GM12892 (cell line): ENCODE measurements at regions not wholly inside any gene's neighbourhood (a gene's known extent, or its start where the extent isn't known, plus 50 kb on each side); places are given as distances from the start of the nearest gene placed in this dataset.
"Not testable (repeated sequence)": the region's sequence is repeated elsewhere in the genome, so short reads cannot be mapped to it uniquely, and the experiment has no call there.

Experiments
- DNase-seq: peaks from one replicate; pipeline ENCODE4 v3.0.0; 2011; ENCODE audit not compliant: insufficient read length
- FAIRE-seq: peaks from 2 replicates; lab custom pipeline; 2011; peaks lifted over from hg19 to GRCh38; lab: Jason Lieb, UNC

DNA sequence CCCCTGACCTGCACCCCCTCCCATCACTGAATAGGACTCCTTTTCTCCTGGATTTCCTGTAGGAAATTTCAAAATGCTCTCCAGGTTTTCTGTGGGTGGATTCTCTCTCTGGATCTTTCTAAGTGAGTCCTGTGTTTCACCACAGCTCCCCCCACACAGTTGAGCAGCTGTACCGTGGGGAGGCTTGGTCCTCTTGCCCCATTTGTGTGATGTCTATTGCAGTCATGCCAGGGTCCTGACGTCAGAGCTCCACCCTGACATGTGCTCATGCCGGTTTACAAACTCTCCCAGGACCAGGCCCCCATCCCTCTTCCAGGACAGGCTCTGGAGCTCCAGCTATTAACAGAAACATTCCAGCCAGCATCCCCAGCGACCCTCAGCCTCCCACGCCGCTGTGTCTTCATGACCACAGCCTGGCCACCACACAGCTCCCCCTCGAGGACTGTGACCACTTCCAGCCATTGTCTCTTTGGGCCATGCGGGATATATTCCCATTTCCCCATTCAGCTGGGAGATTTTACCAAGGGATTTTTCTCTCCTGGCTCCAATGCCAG lies 185.3 kb downstream of the LMLN start:
- not testable (repeated sequence) for DNase-seq, FAIRE-seq

DNA sequence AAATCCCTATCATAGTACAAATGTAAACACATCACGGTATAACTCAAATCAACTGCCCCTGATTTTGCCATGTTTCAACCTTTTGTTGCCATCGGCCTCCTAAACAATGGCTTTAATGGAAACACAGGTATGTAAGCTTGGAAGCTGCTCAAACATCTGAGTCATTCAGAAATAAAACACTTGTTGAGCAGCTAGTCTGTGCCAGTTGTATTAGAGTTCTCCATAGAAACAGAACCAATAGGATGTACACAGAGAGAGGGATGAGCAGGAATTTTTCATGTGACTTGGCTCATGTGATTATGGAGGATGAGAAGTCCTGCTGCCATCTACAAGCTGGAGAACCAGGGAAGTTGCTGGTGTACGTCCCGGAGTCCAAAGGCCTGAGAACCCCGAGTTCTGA lies 186.1 kb downstream of the LMLN start:
- FAIRE-seq, DNase-seq: not testable (repeated sequence)

DNA sequence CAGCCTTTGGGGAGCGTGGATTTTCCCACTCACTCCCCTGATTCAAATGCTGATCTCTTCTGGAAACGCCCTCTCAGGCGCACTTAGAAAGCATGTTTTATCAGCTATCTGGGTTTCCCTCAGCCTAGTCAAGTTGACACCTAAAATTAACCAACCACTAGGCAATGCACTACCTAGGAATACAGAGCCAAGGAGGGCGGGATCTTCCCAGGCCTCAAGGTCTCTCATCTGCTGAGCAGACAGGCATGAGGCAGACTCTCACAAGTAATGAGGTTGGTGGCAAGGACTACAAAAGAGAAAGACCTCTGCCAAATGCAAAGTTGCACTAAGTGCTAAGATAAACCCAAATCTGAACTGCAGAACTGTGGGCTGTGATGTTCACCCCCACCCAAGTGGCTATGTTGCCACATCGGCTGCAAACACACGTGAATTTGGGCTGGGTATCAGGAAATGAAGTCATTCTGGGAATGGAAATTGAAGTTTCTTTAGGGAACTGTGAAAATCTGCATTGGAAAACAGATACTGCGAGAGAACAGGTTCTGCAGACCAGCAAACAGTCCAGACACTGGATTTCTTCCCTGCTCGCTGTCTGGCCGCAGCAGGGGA lies 186.6 kb downstream of the LMLN start:
- FAIRE-seq, DNase-seq: not testable (repeated sequence)

DNA sequence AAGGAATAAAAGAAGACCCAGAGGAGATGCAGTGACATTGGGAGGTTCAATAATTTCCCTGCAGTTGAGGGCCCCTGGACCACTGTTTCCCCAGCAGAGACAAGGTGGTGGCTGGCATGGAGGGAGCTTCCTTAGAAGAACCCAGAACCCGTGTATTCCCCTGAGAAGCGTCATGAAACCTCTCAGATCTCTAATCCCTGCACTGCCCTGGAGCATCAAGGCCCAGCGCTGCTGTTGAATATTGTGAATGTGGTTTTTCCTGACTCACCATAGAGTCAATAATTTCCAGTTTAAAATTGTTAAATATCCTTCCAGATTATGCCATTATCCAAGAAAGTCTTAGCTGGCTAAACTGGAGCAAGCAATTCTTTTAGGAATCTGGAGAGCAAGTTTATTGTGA lies 187.2 kb downstream of the LMLN start:
- FAIRE-seq, DNase-seq: not testable (repeated sequence)

DNA sequence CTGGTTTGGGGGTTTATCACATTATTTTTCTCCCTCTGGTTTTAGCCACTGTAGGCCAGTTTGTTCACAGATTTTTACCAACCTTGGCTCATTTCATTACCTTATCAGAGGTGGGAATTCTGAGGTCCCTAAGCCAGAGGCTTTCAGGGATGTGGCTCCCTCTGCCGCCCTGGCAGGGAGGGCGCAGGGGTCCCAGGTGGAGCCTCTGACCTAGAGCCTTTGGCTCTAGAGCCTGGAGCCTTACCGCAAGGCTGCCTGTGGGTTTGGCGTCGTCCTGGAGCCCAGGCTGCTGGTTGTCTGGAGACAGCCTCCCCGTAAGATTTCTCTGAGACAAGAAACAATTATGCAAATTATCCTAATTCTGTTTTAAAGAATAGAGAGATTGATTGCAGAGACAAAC lies 188.0 kb downstream of the LMLN start:
- not testable (repeated sequence) for DNase-seq, FAIRE-seq

DNA sequence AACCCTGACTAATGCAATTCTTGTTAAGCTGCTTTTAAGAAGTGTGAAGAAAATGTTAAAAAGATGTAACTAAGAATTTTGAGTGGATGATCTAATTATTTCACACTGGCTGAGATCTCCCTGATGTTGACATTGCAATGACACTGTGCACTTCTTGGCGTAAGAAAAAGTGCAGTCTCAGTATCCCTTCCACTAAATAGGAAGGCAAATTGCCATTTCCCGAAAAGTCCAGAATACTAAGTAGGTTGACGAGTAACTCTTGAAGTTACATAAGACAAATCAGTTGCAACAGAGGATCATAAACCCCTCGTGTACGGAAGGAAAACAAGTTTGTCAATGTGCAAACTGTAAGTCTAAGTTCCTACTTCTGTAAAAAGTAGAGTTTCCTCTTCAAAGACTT lies 189.9 kb downstream of the LMLN start:
- FAIRE-seq = not testable (repeated sequence)

DNA sequence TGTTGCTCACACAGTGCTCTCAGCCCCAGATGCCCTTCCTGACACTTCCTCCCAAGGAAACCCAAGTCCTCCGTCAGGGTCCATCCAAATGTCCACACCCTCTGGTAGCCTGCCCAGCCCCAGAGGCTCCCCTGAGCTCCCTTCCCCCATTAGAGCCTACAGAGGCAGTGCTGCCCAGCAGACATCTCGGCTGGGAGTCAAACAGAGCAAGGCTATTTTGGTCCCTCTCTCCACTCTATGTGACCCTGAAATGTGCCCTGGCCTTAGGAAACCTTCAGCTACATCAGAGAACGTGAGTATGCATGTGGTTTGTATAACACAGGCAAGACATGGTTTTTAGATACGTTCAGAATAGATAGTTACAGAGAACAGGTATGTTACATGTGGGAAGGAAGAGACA lies 191.8 kb downstream of the LMLN start:
- not testable (repeated sequence) for FAIRE-seq, DNase-seq

More for the DNA sequence above, 189.9 kb downstream of the LMLN start:
- not testable (repeated sequence) for DNase-seq

DNA sequence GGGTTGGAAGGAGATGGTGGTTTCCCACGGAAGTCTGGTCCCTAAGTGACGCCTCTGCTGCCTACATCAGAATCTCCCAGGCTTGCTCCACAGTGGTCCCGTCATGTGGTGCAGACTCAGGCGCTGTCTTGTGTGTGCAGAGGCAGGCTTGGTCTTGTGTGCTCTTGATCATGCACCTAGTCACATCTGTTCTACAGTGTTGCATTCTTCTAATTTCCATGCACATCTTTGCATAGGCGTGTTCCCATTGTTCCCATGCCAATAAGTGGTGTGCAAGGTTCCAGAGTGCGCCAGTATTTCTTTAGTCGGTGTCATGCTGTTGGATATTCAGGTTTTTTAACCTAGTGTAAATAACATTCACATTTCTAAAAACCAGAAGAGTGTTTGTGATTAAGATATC lies 195.8 kb downstream of the LMLN start:
- not testable (repeated sequence) for DNase-seq, FAIRE-seq

DNA sequence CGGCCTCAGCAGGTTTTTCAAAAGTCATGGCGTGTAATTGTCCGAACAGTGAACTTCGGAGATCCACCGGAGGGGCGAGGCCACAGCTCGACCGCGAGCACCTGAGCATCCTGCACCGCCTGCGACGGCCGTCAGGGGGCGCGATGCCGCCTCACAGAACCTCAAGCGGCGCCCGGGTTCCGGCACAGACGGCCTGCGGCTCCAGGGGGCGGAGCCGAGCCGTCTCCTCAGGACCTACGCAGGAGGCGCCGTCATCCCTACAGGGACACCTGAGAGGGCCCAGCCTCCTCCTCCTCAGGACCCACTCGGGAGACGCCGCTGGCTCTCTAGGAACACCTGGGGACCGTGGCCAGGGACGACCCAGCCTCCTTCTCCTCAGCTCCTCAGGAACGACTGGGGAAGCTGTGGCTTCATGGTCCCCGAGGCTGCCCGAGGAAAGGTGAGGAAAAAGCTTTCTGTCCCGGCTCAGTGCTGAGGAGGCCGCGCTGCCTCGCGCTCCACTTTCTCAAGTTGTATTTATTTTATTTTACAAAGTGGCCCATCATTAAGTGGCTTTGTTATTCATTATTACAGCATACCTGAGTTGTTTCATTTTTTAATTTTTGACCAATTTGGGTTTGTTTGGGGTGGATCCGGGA lies 197.3 kb downstream of the LMLN start:
- not testable (repeated sequence) for DNase-seq, FAIRE-seq

DNA sequence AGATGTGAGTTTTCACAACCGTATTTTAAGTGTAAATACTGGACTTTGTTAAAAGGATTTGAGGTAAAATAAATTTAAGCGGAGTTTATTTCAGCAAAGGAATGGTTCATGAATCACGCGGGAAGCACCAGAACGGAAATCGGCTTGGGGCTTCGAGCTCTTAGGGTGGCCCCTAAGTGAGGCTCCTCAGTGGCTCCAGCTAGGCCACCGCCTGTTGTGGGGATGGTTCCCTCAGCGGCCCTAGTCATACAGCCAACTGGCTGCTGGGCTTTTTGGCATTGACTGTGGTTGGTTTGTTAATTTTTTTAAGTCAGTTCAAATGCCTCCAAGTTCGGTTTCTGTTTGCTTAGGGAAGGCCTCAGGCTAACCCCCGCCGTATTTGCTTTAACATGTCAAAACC lies 198.0 kb downstream of the LMLN start:
- DNase-seq, FAIRE-seq: not testable (repeated sequence)

DNA sequence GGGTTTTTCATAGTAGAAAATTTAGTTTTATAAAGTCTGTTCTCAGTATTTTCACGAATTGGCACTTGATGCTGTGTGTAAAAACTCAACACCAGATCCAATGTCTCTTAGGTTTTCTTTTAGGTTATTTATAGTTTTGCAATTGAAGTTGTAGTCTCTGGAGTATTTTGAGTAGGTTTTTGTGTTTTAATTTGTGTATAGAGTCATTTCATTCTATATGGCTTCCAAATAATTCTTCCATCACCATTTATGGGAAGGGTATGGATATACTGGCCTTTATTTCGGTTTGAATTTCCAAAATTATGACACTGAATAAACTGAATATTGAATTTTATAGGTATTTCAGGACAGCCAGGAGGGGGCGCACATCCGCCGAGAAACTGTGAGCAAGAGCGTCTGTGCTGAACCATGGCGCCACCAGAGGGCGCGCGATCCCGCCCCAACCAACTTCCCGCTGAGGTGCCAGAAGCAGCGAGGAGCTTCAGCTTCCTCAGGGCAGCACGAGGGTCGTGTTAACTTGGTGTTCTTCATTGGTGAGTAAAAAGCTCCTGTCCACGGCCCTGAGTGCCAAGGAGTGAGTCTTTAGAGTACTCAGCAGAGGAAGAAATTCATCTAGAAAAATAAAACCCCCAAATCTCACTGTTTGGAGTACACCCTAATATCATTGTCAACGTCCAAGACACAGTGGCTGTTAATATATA lies 207.5 kb downstream of the LMLN start:
- DNase-seq, FAIRE-seq: not testable (repeated sequence)

DNA sequence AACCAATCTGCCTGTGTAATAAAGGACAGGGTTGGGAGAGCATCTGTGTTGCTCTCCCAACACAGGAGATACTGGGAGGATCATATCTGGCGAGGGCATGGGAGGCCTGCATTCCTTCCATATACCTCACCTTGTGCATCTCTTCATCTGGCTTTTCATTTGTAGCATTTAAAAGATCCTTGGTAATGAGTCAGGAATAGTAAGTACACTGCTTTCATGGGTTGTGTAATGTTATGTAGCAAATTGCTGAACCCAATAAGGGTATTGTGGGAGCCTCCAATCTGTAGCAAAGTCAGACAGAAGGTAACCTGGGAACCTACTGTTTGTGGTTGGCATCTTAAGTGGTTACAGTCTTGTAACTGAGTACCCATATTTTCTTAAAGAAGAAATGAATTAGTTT lies 210.8 kb downstream of the LMLN start:
- not testable (repeated sequence) for FAIRE-seq, DNase-seq

DNA sequence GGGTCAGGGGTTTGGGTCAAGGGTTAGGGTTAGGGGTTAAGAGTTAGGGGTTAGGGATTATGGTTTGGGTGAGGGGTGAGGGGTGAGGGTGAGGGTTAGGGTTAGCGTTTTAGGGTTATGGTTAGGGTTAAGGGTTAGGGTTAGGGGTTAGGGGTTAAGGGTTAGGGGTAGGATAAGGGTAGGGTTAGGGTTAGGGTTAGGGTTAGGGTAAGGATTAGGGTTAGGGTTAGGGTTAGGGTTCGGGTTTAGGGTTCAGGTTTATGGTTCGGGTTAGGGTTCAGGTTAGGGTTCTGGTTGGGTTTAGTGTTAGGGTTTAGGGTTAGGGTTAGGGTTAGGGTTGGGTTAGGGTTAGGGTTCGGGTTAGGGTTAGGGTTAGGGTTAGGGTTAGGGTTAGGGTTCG lies 213.1 kb downstream of the LMLN start:
- not testable (repeated sequence) for DNase-seq
- peak; percentile 88 for FAIRE-seq

DNA sequence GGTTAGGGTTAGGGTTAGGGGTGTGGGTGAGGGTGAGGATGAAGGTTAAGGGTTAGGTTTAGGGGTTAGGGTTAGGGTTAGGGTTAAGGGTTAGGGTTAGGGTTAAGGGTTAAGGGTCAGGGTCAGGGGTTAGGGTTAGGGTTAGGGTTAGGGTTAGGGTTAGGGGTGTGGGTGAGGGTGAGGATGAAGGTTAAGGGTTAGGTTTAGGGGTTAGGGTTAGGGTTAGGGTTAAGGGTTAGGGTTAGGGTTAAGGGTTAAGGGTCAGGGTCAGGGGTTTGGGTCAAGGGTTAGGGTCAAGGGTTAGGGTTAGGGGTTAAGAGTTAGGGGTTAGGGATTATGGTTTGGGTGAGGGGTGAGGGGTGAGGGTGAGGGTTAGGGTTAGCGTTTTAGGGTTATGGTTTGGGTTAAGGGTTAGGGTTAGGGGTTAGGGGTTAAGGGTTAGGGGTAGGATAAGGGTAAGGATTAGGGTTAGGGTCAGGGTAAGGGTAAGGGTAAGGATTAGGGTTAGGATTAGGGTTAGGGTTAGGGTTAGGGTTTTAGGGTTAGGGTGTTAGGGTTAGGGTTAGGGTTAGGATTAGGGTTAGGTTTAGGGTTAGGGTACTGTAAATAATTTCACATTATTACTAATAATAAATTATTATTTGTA lies 214.0 kb downstream of the LMLN start:
- not testable (repeated sequence) for FAIRE-seq, DNase-seq
